HG02642 (cell line): ENCODE measurements at regions not wholly inside any gene's neighbourhood (a gene's known extent, or its start where the extent isn't known, plus 50 kb on each side); places are given as distances from the start of the nearest gene placed in this dataset.

ENCODE experiments used
- ATAC-seq: cut with Tn5 transposase; IDR thresholded peaks from one replicate; pipeline ENCODE4 v1.9.1; 2021; ENCODE audit warnings: mild to moderate bottlenecking; ENCODE audit not compliant: unreplicated experiment, poor library complexity

- ATAC-seq, result no peak
Measured at GRCh38 chr5:133675376-133676154, 63.2 kb upstream of the FSTL4 start.

- ATAC-seq, result no peak
Measured at GRCh38 chr5:133670336-133670735, 58.0 kb upstream of the FSTL4 start.

- ATAC-seq, result no peak
Measured at GRCh38 chr5:133669472-133669871, 57.1 kb upstream of the FSTL4 start.

GRCh38 chr5:133668458-133668857 lies 56.1 kb upstream of the FSTL4 start:
- no peak for ATAC-seq

- no peak for ATAC-seq
Measured at GRCh38 chr5:133667217-133667616, 54.9 kb upstream of the FSTL4 start.

GRCh38 chr5:133665571-133665970 lies 53.2 kb upstream of the FSTL4 start:
- ATAC-seq, result no peak

GRCh38 chr5:133664422-133664821 lies 52.1 kb upstream of the FSTL4 start:
- no peak for ATAC-seq

- no peak for ATAC-seq
Measured at GRCh38 chr5:133663397-133664054, 51.2 kb upstream of the FSTL4 start.

GRCh38 chr5:133662578-133662977 lies 50.2 kb upstream of the FSTL4 start:
- no peak for ATAC-seq
